Suppressor macrophage treated with lipopolysaccharide for 1 hour (primary cell): ENCODE measurements at regions not wholly inside any gene's neighbourhood (a gene's known extent, or its start where the extent isn't known, plus 50 kb on each side); places are given as distances from the start of the nearest gene placed in this dataset.
"Not testable (repeated sequence)": the region's sequence is repeated elsewhere in the genome, so short reads cannot be mapped to it uniquely, and the experiment has no call there.

ENCODE experiments used
- DNase-seq, 3 donors: peaks; one replicate each; pipeline ENCODE4 v3.0.0-alpha.2; 2020 to 2022

DNA sequence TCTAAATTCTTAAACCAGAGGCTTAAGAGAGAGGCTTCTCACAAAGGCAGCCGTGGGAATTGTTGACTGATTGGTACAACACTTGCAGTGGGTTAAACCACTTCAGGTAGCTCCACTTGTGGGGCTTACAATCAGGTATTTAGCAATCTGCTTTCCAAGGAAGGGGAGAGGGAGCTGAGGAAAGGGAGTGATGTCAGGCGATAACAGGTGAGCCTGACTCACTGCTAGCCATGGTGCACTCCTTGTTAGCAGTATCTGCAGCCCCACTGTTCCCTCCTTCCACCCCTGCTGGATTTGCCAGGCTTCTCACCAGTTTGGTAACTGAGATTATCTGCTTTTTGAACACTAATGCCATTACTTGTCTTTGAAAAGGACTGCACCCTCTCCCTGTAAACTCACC is 1056.7 kb upstream of the FANCL start:
- peak in 1 of 3 donors; percentile 14 for DNase-seq

GRCh38 chr2:59296279-59296678 is 1055.2 kb upstream of the FANCL start:
- DNase-seq, result no peak

GRCh38 chr2:59295524-59296162 is 1054.5 kb upstream of the FANCL start:
- no peak for DNase-seq

DNA sequence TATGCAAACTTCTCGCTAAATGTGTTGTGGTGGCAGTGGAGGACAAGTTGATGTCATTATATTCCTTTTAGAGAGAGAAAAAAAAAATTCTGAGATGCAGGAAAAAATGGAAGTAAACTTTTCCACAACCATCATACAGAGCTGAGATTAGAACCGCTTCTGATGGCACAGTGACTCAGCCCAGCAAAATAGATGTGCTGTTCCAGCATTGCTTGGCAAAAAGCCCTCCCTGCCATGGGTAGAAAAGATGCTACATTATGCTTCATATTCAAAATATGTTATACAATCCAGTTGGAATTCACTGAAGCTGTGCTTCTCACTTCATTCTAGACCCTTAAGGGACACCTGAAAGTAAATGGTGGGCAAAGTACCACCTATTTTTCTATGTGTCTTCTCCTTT is 1047.6 kb upstream of the FANCL start:
- no peak for DNase-seq

GRCh38 chr2:59282374-59283057 is 1041.4 kb upstream of the FANCL start:
- no peak for DNase-seq

DNA sequence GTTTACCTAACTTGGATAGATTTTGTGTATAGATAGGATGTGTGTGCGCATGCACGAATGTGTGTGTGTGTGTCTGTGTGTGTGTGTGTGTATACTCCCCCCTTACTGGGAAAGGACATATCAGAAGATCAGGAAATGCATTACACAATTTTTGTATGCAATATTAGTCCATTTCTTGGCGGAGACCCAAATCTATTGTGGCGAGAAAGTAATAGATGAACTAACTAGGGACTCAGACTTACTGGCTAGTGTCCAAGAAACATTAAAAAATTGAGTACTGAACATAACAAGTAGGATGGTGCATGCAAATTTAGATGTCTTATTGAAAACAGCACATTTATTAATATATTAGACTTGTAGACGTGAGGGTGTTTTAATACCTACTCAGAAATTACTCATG is 1036.5 kb upstream of the FANCL start:
- DNase-seq, result peak in 1 of 3 donors; percentile 1

GRCh38 chr2:59276917-59277316 is 1035.8 kb upstream of the FANCL start:
- no peak for DNase-seq

DNA sequence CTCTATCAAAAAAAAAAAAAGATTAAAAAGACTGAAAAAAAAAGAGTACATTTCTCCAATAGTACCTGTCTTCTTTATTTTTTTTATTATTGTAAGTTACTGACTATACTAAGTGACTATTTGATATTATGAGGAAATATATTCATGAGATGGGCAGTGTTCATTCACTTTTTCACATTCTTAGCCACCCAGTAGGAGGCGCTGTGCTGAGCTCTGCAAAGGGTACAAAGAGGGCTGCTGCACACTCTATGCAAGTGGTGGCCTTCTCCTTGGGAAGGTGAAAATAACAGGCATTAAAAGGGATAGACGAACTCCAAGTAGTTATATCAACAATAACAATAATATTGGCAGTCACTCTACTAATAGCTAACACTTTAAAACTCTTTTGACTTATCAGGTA is 1034.9 kb upstream of the FANCL start:
- peak in 2 of 3 donors; percentile 14 to 15 for DNase-seq

DNA sequence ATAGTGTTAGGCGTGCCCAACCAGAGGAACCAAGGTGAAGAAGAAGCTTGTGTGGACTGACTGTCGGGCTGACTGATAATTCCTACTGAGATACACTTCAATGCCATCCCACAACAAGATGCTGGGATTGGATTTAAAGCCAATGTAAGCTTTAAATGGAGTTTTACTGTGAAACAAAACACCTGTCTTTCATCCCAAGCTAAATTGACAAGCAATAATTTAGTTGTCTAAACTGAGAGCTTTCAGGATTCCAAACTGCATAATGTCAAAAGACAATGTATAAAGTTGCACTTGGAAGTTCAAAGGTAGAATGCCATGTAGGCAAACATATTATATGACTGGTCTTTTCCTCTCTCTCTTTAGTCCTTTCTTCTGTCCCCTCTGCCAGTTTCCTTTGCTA is 1025.3 kb upstream of the FANCL start:
- no peak for DNase-seq

GRCh38 chr2:59259913-59260312 is 1018.8 kb upstream of the FANCL start:
- no peak for DNase-seq

GRCh38 chr2:59256290-59256689 is 1015.2 kb upstream of the FANCL start:
- DNase-seq, result no peak

GRCh38 chr2:59254279-59254678 is 1013.2 kb upstream of the FANCL start:
- no peak for DNase-seq

DNA sequence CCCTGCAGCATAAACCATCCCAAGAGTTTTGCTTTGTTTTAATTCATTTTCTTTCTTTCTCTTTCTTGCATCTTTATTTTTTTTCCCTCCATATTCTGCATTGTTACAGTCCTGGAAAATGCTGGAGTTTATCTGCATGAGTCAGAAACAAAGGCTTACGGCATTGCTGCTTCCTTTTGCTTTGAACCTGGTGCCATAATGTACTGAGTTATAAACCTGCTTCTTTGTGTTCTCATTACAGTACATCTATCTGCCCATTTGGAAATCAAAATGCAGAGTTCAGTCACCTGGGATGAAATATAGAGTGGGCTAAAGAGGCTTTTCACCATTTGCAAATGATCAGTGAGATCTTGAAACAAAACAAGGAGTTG is 1009.2 kb upstream of the FANCL start:
- no peak for DNase-seq

GRCh38 chr2:59249441-59250306 is 1008.5 kb upstream of the FANCL start:
- no peak for DNase-seq

GRCh38 chr2:59239146-59239545 is 998.0 kb upstream of the FANCL start:
- no peak for DNase-seq

DNA sequence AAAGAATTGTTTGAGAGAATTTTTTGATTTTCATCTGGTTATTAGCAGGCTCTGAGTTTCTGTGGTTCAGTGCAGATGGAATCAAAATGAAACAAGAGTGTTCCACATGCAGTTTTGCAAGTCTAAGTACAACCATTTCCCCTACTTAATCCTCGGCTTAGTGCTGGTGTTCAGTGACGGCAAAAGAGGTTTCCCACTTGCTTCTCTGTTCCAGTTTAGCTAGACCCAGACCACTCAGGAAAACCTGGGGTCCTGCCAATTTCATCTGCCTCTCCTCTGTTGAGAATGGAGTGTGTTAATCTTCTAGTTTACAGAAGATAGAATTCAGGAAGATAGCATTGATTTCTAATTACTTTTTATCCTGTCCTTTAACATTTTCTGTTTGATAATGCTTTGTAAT is 996.2 kb upstream of the FANCL start:
- no peak for DNase-seq

DNA sequence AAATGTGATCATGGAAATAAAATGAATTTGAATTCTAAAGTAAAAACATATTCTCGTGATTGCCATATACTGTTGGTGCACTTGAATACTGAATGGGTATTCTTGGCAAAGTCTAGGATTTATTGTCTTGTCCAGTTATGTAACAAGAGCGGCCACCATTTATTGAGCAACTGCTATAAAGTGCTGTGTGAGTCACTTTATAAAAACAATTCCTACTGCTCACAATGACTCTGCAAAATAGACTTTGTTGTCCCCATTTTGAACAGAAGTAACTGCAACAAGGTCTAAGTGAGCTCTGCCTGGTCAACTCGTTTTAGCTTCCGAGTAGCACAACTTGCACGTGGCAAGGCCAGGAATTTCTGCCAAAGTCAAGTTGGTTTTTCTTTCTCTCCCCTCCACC is 995.6 kb upstream of the FANCL start:
- peak; percentile 7 to 34 (median 22) for DNase-seq

- no peak for DNase-seq
Measured at GRCh38 chr2:59233920-59234319, 992.8 kb upstream of the FANCL start.

GRCh38 chr2:59233448-59233847 is 992.3 kb upstream of the FANCL start:
- no peak for DNase-seq

DNA sequence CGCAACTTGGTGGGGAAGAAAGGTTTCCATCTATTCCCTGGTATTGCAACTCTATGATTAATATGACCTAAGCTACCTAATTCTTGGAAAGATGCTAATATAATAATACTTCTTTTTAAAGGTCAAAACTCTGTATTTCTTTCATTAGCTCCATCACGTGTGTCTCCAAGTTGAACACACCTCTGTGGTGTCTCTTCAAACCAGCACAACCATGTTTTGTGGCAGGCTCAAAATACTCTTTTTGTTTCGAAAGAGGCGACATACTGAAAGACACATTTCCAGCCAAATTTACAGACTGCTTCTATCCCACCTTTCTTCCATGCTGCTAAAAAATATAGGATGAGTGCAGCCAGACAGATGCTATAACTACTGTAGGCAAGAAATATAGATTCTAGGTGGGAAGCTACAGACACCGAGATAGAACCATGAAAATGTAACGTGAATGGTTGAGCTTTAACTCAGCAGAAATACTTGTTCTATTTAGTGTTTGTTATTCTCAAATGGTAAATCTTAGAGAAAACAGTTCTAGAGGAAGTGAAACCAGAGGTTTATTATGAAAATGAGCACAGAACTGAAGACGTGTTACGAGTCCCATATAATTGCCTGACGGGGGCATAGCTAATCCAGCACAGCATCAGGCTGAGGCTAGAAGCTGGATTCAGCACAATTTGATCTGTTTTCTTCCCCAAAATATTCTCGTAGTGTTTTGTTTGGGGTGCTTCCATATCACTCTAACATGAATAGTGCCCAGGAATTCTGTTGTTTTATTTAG is 991.5 kb upstream of the FANCL start:
- peak in 1 of 3 donors; percentile 9 for DNase-seq

GRCh38 chr2:59226362-59226761 is 985.2 kb upstream of the FANCL start:
- DNase-seq, result not testable (repeated sequence)

DNA sequence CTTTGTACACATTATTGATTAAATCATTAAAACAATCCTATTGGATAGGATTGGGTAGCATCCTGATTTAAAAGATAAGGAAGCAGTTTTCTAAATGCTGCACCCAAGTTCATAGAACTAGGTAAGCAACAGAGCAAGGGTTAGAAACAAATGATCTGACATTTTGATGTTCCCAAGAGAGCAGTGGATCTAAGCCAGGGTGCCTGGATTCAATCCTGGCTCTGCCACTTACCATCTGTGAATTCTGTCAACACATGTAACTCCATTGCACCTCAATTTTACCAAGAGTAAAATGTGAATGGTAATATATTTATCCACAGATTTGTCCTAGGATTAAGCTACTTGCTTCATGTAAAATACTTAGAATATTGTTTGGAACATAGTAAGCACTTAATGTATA is 982.6 kb upstream of the FANCL start:
- no peak for DNase-seq

- no peak for DNase-seq
Measured at GRCh38 chr2:59217360-59217759, 976.2 kb upstream of the FANCL start.
